ENCODE measurements at regions not wholly inside any gene's neighbourhood (a gene's known extent, or its start where the extent isn't known, plus 50 kb on each side); places are given as distances from the start of the nearest gene placed in this dataset.
A peak's percentile ranks its signal among the peaks of the same experiment; 100 is the strongest.

GRCh38 chrX:9269134-9269533 lies 195.7 kb upstream of the TBL1X start:
- H3K4me1 ChIP-seq, result no peaks in the 10 kb centered on the region
- H3K4me3 ChIP-seq, result no peak overlapping the region
- 74 to 90% methylated on average over 4 of the region's 4 CpGs for WGBS, 2 donors
- no peak for DNase-seq (ENCODE audit: low spot score in 2 of 2)
- H3K9me3 ChIP-seq, result no peaks in the 10 kb centered on the region
- H3K27me3 ChIP-seq, result no peaks in the 10 kb centered on the region
- no peaks in the 10 kb centered on the region for H3K36me3 ChIP-seq
- TF ChIP-seq EP300 (IDR thresholded peaks at IDR 0.05) (no peak), CTCF (IDR thresholded peaks at IDR 0.05) (no peak), POLR2A (IDR thresholded peaks at IDR 0.05) (no peak)
- H3K27ac ChIP-seq, result no peak overlapping the region

- TF ChIP-seq EP300 (IDR thresholded peaks at IDR 0.05) (no peak), POLR2A (IDR thresholded peaks at IDR 0.05) (no peak), CTCF (IDR thresholded peaks at IDR 0.05) (no peak)
- H3K27ac ChIP-seq, result no peak overlapping the region
- H3K27me3 ChIP-seq, result no peaks in the 10 kb centered on the region
- no peaks in the 10 kb centered on the region for H3K36me3 ChIP-seq
- no peak for DNase-seq (ENCODE audit: low spot score in 2 of 2)
- no peaks in the 10 kb centered on the region for H3K4me1 ChIP-seq
- H3K9me3 ChIP-seq, result no peaks in the 10 kb centered on the region
- H3K4me3 ChIP-seq, result no peak overlapping the region
- WGBS, 2 donors, result 70 to 71% methylated on average over 10 to 13 of the region's 13 CpGs
These were observed 192.9 kb upstream of the TBL1X start for GRCh38 chrX:9271789-9272525.

GRCh38 chrX:9273744-9274143 lies 191.1 kb upstream of the TBL1X start:
- no peaks in the 10 kb centered on the region for H3K9me3 ChIP-seq
- 89 to 100% methylated on average over 1 of the region's 1 CpG for WGBS, 2 donors
- no peak overlapping the region for H3K4me3 ChIP-seq
- DNase-seq (ENCODE audit: low spot score in 2 of 2), result no peak
- no peaks in the 10 kb centered on the region for H3K36me3 ChIP-seq
- TF ChIP-seq EP300 (IDR thresholded peaks at IDR 0.05), result no peak
- no peaks in the 10 kb centered on the region for H3K4me1 ChIP-seq
- no peak overlapping the region for H3K27ac ChIP-seq
- H3K27me3 ChIP-seq, result no peaks in the 10 kb centered on the region

- WGBS, 2 donors, result 64 to 71% methylated on average over 5 to 7 of the region's 7 CpGs
- Histone ChIP-seq H3K4me3 (peak overlapping the region in 1 of 4 donors; percentile 5), H3K27ac (no peak overlapping the region)
These were observed 186.2 kb upstream of the TBL1X start for GRCh38 chrX:9278475-9279233.

GRCh38 chrX:9279234-9279544 lies 185.7 kb upstream of the TBL1X start:
- TF ChIP-seq EP300 (IDR thresholded peaks at IDR 0.05), result no peak
- no peak for TF ChIP-seq POLR2A (IDR thresholded peaks at IDR 0.05)
- no peak for TF ChIP-seq CTCF (IDR thresholded peaks at IDR 0.05)
- WGBS, 2 donors, result 29 to 57% methylated on average over 3 of the region's 3 CpGs
- peak overlapping the region in 1 of 4 donors; percentile 5 for H3K4me3 ChIP-seq

More at GRCh38 chrX:9278475-9279233, 186.2 kb upstream of the TBL1X start:
- TF ChIP-seq POLR2A (IDR thresholded peaks at IDR 0.05) (no peak), EP300 (IDR thresholded peaks at IDR 0.05) (no peak), CTCF (IDR thresholded peaks at IDR 0.05) (no peak)
- no peak for DNase-seq (ENCODE audit: low spot score in 2 of 2)
- Histone ChIP-seq H3K9me3 (no peaks in the 10 kb centered on the region), H3K4me1 (no peaks in the 10 kb centered on the region), H3K36me3 (no peaks in the 10 kb centered on the region), H3K27me3 (no peaks in the 10 kb centered on the region)

More at GRCh38 chrX:9279234-9279544, 185.7 kb upstream of the TBL1X start:
- H3K4me1 ChIP-seq, result no peaks in the 10 kb centered on the region
- H3K9me3 ChIP-seq, result no peaks in the 10 kb centered on the region
- H3K27me3 ChIP-seq, result no peaks in the 10 kb centered on the region
- H3K27ac ChIP-seq, result no peak overlapping the region
- no peaks in the 10 kb centered on the region for H3K36me3 ChIP-seq
- no peak for DNase-seq (ENCODE audit: low spot score in 2 of 2)
